ENCODE measurements at regions not wholly inside any gene's neighbourhood (a gene's known extent, or its start where the extent isn't known, plus 50 kb on each side); places are given as distances from the start of the nearest gene placed in this dataset.

- TF ChIP-seq EZH2 (IDR thresholded peaks at IDR 0.05; ENCODE audit: borderline replicate concordance, low read depth, low read length, poor library complexity, severe bottlenecking) = no peak
- TF ChIP-seq CTCF (conservative IDR thresholded peaks at IDR 0.05; ENCODE audit: low read depth, low read length) = no peak
- H3K36me3 ChIP-seq (ENCODE audit: insufficient read depth, low read length, poor library complexity, severe bottlenecking) = no peaks in the 10 kb centered on the region
- no peaks in the 10 kb centered on the region for H3K27me3 ChIP-seq (replicated peaks; ENCODE audit: insufficient read depth, low read depth, low read length, poor library complexity)
- CTCF ChIA-PET = no interaction called here
- no peaks in the 10 kb centered on the region for H3K9me3 ChIP-seq (ENCODE audit: low read depth, low read length, poor library complexity, severe bottlenecking)
- no peak overlapping the region for H3K27ac ChIP-seq (ENCODE audit: low read depth, low read length, poor library complexity, severe bottlenecking)
- POLR2A ChIA-PET (ENCODE audit: low non-redundant PET) = no interaction called here
- DNase-seq (ENCODE audit: low spot score) = no peak
- intact Hi-C loops (cut with micrococcal nuclease; ENCODE audit: unreplicated experiment) = no loop called here
- no peak overlapping the region for H3K4me3 ChIP-seq (ENCODE audit: low read depth, low read length, poor library complexity, severe bottlenecking)
- H3K4me1 ChIP-seq (ENCODE audit: insufficient read depth, low read length, poor library complexity, severe bottlenecking) = no peaks in the 10 kb centered on the region
- BruUV-seq (replicated peaks) = no TSS peak
Measured at GRCh38 chr1:169001353-169001752, 105.1 kb upstream of the ATP1B1 start.

GRCh38 chr1:169003864-169004516, 102.5 kb upstream of the ATP1B1 start:
- no peak overlapping the region for H3K4me3 ChIP-seq (ENCODE audit: low read depth, low read length, poor library complexity, severe bottlenecking)
- CTCF ChIA-PET = no interaction called here
- intact Hi-C loops (cut with micrococcal nuclease; ENCODE audit: unreplicated experiment) = no loop called here
- no peak overlapping the region for H3K27ac ChIP-seq (ENCODE audit: low read depth, low read length, poor library complexity, severe bottlenecking)
- H3K4me1 ChIP-seq (ENCODE audit: insufficient read depth, low read length, poor library complexity, severe bottlenecking) = no peaks in the 10 kb centered on the region
- peak; percentile 28 for DNase-seq (ENCODE audit: low spot score)
- no peaks in the 10 kb centered on the region for H3K27me3 ChIP-seq (replicated peaks; ENCODE audit: insufficient read depth, low read depth, low read length, poor library complexity)
- BruUV-seq (replicated peaks) = no TSS peak
- no peaks in the 10 kb centered on the region for H3K36me3 ChIP-seq (ENCODE audit: insufficient read depth, low read length, poor library complexity, severe bottlenecking)
- POLR2A ChIA-PET (ENCODE audit: low non-redundant PET) = no interaction called here
- no peaks in the 10 kb centered on the region for H3K9me3 ChIP-seq (ENCODE audit: low read depth, low read length, poor library complexity, severe bottlenecking)
- TF ChIP-seq EZH2 (IDR thresholded peaks at IDR 0.05; ENCODE audit: borderline replicate concordance, low read depth, low read length, poor library complexity, severe bottlenecking) (no peak), CTCF (conservative IDR thresholded peaks at IDR 0.05; ENCODE audit: low read depth, low read length) (no peak)

GRCh38 chr1:169005776-169006175, 100.7 kb upstream of the ATP1B1 start:
- H3K27ac ChIP-seq (ENCODE audit: low read depth, low read length, poor library complexity, severe bottlenecking) = no peak overlapping the region

More at GRCh38 chr1:169005776-169006175, 100.7 kb upstream of the ATP1B1 start:
- DNase-seq (ENCODE audit: low spot score) = no peak
- intact Hi-C loops (cut with micrococcal nuclease; ENCODE audit: unreplicated experiment) = no loop called here
- no TSS peak for BruUV-seq (replicated peaks)
- CTCF ChIA-PET = interaction anchor here (0.7 kb wide), 1 partner anchor 170 kb away, joined by 3 read pairs; no protein-coding TSS in a partner anchor
- Histone ChIP-seq H3K36me3 (ENCODE audit: insufficient read depth, low read length, poor library complexity, severe bottlenecking) (no peaks in the 10 kb centered on the region), H3K4me3 (ENCODE audit: low read depth, low read length, poor library complexity, severe bottlenecking) (no peak overlapping the region), H3K9me3 (ENCODE audit: low read depth, low read length, poor library complexity, severe bottlenecking) (no peaks in the 10 kb centered on the region), H3K4me1 (ENCODE audit: insufficient read depth, low read length, poor library complexity, severe bottlenecking) (no peaks in the 10 kb centered on the region), H3K27me3 (replicated peaks; ENCODE audit: insufficient read depth, low read depth, low read length, poor library complexity) (no peaks in the 10 kb centered on the region)
- POLR2A ChIA-PET (ENCODE audit: low non-redundant PET) = no interaction called here
- no peak for TF ChIP-seq CTCF (conservative IDR thresholded peaks at IDR 0.05; ENCODE audit: low read depth, low read length)
- no peak for TF ChIP-seq EZH2 (IDR thresholded peaks at IDR 0.05; ENCODE audit: borderline replicate concordance, low read depth, low read length, poor library complexity, severe bottlenecking)
